Activated gamma-delta T cell treated with anti-CD3 and anti-CD28 coated beads, Interleukin-2, amount 50 U/mL, for 16 hours (primary cell): ENCODE measurements at regions not wholly inside any gene's neighbourhood (a gene's known extent, or its start where the extent isn't known, plus 50 kb on each side); places are given as distances from the start of the nearest gene placed in this dataset.
A peak's percentile ranks its signal among the peaks of the same experiment; 100 is the strongest.

Experiments
- DNase-seq: peaks from one replicate; pipeline ENCODE4 v3.0.0-alpha.2; 2020; ENCODE audit warnings: low read depth

DNA sequence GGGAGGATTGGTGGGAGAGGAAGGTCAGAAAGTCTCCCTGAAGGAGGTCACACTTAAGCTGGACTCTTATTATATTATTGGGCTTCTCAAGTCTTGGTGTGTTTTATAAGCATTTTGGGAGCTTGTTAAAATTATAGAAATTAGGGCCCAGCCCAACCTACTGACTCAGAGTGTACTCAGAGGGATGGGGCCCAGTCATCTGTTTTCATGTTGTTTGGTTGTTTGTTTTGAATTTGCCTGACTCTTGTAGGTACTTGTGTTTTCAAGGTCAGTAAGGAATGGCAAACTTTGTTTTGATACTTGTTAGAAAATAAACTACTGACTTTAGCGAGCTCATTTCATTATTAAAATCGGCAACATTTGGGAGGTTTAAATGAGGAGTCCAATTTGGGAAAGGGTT is 152.0 kb downstream of the INSIG2 start:
- DNase-seq = no peak

GRCh38 chr2:118239284-118239683 is 151.0 kb downstream of the INSIG2 start:
- no peak for DNase-seq

- no peak for DNase-seq
Observed at GRCh38 chr2:118237451-118237850, 149.2 kb downstream of the INSIG2 start.

GRCh38 chr2:118232796-118233195 is 144.5 kb downstream of the INSIG2 start:
- DNase-seq = no peak

DNA sequence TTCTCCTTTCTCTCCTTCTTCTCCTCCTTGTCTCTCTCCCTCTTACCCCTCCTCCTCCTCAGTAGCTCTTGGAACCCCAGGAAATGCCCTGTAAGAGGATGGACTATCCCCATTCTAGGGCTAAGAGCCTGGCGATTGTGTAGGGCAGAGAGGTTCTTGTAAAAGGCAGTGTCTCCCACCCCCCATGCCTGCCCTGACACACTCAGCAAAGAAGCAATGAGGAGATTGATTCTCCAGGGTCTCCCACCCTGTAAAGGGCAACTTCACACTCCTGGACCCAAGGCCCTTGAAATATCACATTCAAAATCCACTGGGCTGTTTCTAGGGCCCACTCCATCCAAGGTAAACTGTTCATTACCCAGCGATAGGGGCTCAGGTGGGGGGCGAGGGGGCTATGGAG is 144.1 kb downstream of the INSIG2 start:
- DNase-seq = no peak

- DNase-seq = no peak
Observed at GRCh38 chr2:118231759-118232158, 143.5 kb downstream of the INSIG2 start.

DNA sequence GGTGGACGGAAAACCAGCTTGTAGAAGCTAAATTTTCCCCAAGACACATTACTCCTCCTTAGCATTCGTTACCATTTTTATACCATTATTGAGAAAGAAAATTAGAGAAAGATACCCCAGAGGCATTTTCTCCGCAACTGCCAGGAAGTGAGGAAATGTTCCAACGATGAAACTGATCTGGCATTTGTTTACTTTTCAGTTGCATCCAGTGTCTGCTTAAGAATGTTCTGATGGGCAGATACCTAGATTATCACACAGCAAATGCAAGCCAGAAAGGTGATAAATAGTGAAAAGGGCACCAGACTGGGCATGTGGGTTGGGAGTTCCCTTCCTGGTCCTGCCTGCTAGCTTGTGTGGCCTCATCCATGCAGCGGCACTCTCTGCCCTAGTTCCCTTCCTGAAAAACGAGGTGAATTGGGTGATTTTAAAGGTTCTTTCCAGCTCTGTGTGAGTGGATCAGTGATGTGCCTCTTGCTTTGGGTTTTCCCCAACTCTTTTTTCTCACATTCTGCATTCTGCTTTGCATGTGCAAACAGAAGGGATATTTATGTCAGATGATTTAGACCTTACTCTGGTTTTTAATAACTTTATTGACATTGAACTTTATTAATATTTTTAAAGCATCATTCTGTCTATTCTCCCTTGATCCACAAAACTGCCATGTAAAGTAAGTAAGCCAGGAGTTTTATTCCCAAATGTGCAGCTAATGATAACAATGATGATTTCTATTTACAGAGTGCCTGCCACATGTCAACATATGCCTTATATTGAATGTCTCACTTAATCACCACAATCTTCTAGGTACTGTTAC is 139.6 kb downstream of the INSIG2 start:
- DNase-seq = no peak

GRCh38 chr2:118225666-118226065 is 137.4 kb downstream of the INSIG2 start:
- no peak for DNase-seq

GRCh38 chr2:118224895-118225311 is 136.6 kb downstream of the INSIG2 start:
- DNase-seq = no peak

GRCh38 chr2:118223992-118224894 is 136.0 kb downstream of the INSIG2 start:
- DNase-seq = peak; percentile 7

DNA sequence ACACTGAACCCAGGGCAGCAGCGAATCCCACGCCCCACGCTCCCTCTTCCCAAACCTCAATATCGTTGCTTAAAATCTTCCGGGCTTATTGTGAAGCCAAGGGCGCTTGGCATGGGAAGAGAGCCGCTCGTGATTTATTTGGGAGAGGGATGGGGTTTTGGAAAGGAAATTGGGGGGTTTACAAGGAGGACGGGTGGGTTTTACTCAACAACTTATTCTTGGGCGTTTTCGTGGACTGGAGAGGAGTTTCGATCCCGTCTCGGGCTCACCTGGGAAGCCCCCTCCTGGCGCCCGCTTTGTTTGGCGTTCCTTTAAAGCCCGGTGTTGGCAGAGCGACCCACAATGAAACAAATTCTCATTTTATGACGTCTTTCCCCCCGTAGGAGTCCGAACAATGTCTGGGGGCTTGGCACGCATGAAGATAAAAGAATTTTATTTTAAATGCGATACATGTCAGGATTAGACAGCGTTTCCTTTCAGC is 135.3 kb downstream of the INSIG2 start:
- no peak for DNase-seq

DNA sequence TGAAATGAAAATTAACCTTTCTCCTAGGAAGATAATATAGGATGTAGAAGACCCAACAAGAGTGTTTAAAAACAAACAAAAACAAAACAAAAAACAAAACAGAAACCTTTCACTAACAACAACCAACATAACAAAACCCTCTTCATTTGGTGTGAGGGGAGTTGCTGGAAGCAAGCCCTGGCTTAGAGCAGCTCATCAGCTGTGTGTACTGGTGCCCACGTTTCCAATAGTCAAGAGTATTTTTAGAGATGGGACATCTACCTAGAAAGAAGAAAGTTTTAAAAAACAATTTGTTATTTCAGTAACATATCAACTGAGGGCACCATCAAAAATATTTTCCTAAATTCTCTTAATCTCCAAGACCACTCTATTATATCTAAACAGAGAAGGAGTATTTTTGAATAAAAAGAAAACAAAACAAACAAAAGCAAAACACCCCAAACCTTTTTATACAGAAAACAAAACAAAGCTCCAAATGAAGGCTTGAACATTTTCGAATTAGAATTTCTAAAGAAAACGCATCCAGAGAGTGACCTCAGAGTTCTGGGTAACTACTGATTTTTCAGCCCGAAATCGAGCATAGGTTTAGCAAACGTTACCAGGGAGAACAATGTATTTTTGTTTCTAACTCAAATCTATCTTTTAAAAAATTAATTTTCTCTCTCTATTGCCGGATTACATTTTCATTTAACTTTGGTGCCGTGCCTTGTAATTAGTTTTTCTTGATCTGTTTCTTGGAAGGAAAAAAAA is 134.6 kb downstream of the INSIG2 start:
- DNase-seq = no peak

- DNase-seq = no peak
Observed at GRCh38 chr2:118222273-118222594, 134.0 kb downstream of the INSIG2 start.

DNA sequence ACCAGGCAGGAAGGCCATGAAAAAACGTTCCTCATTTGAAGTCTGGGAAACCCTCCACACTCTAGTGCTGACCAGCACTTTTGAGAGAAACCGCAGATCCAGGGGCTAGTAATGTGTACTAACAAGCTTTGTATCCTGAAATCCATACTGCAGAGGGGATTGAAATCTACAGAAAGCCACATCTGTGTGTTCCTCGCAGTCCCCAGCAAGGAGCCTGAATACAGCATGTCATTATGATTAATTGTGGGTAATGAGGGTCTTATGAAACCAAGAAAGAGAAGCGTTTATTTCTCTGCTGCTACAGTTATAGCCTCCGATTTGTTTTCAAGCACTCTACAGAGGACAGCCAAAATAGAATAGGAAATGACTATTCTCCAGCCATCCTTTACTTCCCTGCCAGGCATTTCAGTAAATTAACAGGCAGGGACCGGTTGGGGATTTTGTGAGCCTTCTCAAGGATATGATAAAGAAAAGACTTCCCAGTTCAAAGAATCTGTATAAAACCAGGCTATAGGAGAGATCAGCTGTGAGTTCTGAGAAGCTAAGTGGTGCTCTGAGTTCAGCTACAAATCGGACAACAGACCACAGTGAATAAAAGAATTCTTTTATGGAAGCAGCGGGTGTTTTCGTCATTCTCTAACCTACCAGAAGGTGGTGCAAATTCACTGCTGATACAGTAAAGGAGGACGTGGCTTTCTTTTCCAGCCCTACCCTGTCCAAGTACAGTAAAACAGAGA is 133.4 kb downstream of the INSIG2 start:
- no peak for DNase-seq

DNA sequence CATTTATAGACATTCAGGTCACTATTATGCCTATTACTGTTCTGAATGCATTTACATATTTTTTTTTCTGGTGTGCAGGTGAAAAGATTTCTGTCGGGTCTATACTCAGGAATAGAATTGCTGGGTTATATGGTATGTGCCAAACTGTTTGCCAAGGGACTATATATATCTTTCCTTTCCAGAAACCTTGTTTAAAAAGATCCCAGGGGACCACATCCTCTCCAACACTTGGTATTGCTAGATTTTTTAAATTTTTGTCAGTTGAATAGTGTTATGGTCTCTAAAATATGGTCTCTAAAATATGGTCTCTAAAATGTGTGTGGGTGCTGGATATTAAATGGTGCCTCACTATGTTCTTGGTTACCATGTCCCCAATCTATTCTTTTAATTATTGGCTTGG is 131.3 kb downstream of the INSIG2 start:
- no peak for DNase-seq

GRCh38 chr2:118216224-118216623 is 128.0 kb downstream of the INSIG2 start:
- no peak for DNase-seq

- DNase-seq = no peak
Observed at GRCh38 chr2:118209727-118210126, 121.5 kb downstream of the INSIG2 start.

DNA sequence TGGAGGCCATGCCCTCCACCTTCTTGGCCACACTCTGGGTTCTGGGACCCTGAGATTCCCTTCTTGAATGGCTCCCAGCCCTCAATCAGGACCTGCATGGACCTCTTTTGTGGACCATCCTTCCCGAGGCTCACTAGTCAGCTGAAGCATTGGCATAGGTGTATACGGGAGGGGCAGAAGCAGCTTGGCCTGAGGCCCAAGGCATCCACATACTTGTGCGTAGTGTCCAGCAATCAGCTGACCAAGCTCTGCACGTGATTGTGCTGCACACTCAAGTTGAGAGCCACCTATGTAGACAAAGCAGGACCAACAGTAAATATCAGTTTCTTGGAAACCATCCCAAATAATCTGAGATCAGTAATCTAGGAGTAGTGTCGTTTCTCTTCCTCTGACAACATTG is 119.6 kb downstream of the INSIG2 start:
- no peak for DNase-seq

DNA sequence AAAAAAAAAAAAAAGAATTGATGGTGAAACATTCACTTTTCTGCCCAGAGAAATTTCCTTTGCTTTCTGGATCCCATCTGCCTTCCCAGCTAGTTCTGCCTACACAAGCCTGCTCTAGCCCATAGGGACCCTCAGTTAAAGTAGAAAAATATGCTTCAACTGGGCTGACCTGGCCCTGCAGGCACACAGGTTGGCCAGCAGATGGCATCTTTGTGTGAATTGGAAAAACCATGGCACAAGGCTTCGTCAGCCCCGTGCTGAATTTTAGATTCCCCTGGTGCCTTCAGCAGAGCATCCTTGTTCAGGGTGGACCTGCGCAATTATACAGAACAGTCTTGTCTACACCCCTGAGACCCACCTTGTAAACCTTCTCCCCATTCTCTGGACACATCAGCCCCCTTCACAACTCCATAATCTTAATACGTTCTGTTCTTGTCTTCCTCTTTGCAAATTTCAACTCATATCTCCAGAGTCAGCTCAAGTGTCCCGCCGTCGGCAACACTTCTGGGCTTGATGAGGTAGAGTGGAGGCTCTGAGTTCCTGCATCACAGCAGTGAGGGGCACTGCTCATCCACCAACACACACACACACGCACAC is 114.5 kb downstream of the INSIG2 start:
- DNase-seq = peak; percentile 33

DNA sequence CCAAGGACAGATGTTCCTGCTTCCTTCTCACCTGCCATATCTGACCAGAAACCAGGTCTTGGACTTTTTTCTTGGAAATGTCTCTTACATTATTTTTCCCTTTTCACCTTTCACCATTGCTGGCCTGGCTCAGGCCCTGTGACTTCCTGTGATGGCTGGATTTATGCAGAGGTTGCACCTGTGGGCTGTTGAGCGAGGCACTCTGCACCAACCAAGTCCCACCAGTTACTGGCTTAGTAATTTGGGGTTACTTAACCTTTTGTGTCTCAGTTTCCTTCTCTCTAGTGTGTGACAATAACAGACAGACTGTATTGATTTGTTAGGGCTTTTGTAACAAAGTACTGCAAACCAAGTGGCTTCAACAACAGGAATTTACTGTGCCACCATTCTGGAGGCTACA is 110.0 kb downstream of the INSIG2 start:
- DNase-seq = no peak

- DNase-seq = no peak
Observed at GRCh38 chr2:118197011-118197675, 108.9 kb downstream of the INSIG2 start.
